ENCODE measurements at regions not wholly inside any gene's neighbourhood (a gene's known extent, or its start where the extent isn't known, plus 50 kb on each side); places are given as distances from the start of the nearest gene placed in this dataset.

DNA sequence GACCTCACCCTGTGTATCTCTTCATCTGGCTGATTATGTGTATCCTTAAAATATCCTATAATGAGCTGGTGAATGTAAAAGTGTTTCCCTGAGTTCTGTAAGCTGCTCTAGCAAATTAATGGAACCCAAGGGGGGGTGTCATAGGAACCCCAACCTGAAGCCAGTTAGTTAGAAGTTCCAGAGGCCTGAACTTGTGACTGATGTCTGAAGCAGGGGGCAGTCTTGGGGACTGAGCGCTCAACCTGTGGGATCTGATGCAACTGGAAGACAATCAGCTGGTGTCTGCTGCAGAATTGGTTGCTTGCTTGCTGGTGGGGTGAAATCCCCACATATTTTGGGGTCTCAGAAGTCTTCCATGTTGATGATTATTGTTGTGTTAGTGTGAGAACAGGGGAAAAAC is 75.7 kb upstream of the NKD1 start:
- no peak for DNase-seq
- intact Hi-C loops (cut with DNase I), result no loop called here

DNA sequence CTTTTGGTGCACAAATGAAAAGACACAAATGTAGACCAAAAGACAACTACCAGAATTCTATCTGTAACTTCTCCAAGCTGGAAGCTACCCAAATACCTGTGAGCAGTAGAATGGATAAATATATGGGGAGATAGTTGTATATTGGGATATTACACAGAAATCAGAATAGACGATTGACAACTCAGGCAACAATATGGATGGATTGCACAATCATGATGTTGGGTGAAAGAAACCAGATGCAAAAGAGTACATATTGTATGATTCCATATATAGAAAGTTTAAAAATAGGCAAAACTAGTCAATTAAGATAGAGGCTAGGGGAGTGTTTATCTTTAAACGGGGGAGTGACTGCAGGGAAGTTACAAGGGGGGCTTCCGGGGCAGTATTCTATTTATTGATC is 77.5 kb upstream of the NKD1 start:
- DNase-seq, result no peak
- intact Hi-C loops (cut with DNase I), result no loop called here

DNA sequence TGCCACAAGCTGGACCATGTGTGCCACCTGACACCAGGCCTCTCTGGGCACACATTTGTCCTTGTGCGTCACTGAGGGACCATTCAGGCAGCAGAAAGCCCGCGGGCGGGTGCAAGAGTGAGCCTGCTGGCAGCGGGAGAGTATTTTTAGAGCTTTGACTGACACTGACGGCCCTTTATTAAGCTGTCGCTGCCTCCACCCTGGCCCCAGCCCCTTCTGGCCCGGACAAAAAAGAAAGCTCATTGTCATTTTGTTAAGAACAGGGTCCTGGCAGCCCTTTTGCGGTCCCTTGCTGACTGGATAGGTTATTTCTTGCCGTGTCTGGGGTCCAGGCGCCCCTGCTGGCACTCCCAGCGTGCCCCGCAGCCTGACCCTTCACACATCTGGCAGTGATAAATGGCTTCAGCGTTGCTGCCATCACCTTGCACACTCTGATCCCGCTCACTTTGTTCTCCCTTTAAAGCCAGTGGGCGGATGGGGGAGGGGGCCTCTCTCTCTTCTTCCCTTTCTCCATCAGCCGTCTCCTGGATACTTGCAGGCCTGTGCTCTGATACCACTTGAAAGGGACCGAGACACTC is 78.4 kb upstream of the NKD1 start:
- peak in 34 of 42 donors; percentile 13 to 68 (median 37) for DNase-seq
- intact Hi-C loops (cut with DNase I), result no loop called here

DNA sequence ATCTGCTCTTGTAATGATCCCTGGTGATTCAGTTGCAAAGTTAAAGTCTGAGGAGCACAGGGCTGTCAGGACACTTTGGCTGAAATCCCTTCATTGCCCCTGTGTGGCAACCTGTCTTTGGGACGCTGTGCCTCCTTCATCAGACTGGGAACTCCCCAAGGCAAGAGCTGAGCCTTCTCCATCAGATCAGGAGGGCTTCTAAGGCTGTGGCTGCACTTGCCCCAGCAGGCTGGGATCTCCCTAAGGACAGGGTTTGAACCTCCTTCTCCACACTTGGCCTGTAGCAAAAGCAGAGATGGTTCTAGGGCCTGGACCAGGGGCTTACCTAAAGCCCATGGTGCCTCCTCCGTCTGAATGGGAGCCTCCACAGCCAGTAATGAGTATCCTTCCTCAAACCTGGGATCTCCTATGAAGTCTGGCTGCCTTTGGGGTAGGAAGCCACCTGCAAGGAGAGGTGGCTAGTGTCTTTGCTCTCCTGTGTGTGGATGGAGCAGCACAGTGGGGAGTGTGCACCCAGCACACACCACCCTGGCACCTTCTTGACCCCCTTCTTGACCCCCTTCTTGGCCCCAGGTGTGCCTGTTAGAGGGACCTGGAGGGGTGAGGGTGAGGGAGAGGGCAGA is 79.0 kb upstream of the NKD1 start:
- intact Hi-C loops (cut with DNase I), result no loop called here

DNA sequence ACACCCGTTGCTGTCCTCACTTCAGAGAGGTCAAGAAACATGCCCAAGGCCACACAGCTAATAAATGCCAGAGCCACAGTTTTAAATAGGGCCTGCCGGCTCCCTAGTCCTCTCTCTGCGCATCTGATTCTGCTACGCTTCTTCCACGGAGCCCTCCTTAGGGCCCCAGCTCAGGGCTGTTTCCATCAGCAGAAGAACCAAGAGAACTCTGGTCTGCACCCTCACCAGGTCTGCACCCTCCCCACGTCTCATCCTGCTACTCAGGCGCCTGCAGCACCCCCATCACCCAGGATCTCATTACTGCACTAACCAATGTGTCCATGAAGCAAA is 79.5 kb upstream of the NKD1 start:
- no peak for DNase-seq
- intact Hi-C loops (cut with DNase I), result no loop called here

More for the DNA sequence above, 79.0 kb upstream of the NKD1 start:
- peak in 1 of 42 donors; percentile 26 for DNase-seq

DNA sequence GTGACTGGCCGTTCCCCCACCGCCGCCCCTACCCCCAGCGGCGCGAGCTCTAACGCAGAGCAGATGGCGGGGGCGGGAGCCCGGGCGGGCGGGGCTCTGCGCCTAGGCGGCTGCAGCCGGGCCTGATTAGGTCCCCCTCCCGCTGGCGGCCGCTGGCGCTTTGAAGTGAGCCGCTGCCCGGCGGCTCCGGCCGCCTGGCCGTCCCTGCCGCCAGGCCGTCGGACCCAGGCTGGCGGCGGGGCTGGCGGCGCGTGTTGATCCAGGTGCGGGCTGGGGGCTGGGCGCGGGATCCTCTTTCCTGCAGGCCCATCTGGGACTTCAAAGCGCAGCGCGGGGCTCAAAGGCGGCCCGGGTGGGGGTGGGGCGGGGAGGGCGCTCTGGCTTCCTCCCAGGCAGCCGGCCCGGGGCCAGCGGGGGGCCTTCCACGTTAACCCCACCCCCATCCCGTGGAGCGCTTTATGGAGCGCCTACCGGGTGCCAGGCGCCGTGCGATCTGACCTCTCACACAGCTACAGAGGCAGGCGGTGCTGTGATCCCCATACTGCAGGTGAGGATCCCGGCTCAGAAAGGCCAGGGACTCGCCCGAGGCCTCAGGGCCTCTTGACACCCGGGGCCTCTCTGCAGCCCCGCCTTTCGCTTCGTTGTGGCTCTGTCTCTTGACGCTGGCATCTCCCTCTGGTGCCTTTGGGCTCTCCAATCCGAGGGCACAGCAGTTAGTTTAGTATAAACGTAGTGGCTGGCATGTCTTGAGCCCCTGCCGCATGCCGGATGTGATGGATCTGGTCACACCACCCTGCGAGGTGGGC is 80.0 kb upstream of the NKD1 start:
- intact Hi-C loops (cut with DNase I), result no loop called here
- peak in 40 of 42 donors; percentile 26 to 79 (median 61) for DNase-seq

DNA sequence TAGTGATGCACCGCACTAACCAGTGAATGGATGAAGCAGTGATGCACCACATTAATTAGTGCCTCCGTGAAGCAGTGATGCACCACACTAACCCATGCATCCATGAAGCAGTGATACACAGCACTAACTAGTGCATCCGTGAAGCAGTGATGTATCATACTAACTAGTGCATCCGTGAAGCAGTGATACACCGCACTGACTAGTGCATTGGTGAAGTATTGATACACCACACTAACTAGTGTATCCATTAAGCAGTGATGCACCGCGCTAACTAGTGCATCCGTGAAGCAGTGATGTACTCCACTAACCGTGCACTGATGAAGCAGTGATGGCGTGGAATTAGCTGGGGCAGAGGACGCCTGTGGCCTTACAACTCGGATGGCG is 80.6 kb upstream of the NKD1 start:
- peak in 1 of 42 donors; percentile 22 for DNase-seq
- intact Hi-C loops (cut with DNase I), result no loop called here

DNA sequence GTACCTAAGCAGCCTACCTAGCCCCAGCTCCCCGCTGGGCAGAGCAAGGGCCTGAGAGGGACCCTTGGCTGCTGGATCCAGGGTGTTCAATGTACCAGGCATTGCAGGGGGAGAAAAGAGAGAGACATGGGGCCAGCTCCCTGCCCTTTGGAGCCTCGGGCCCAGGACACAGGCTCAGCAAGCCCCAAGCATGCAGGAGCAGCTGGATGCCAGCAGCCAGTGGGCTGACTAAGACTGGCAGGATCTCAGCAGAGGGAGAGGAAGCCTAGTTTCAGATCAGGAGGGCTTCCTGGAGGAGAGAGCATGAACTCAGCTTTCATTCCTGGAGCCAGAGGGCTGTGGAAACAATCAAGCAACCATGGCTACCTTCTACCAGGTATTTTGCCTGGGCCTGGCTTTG is 82.0 kb upstream of the NKD1 start:
- DNase-seq, result no peak
- intact Hi-C loops (cut with DNase I), result no loop called here

DNA sequence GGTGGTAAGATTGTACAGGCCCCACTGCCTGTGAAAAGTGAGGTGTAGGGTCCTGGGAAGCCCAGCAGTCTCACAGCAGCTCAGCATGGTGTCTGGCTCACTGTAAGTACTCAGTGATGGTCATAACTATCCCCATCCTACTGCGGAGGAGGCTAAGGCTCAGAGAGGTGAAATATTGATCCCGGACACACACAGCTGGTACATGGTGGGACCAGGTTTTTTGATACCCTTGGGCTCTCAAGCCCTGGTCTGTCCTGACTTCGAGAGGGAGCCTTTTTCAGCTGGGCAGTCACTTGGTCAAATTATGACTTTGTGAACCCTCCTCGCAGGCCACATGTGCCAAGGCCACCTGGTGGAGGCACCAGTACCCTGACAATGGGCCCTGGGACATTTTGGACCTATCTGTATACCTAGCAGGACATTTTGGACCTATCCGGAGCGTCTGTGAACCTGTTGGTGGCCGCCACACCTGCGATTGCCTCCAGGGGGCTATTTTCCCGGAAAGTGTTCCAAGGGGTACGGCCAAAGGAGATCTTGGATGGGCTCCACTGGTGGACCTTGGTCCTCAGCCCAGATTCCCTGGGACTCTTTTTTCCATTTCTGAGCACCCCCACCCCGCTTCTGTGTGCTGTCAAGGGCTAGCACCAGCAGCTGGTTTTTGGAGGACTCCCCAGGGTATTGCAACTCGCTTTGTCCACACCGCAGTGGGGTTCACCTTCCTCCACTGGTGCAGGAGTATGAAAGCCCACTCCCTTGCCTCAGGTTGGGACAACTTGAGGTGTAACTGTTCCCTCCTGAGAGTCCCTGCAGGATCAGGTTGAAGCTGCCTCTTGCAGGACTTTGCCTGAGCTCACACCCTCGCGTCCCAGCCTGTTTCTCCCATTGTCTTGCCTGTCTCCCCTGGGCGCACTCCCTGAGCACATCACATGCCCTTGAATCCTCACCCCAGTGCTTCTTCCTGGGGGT is 83.6 kb upstream of the NKD1 start:
- intact Hi-C loops (cut with DNase I), result no loop called here

DNA sequence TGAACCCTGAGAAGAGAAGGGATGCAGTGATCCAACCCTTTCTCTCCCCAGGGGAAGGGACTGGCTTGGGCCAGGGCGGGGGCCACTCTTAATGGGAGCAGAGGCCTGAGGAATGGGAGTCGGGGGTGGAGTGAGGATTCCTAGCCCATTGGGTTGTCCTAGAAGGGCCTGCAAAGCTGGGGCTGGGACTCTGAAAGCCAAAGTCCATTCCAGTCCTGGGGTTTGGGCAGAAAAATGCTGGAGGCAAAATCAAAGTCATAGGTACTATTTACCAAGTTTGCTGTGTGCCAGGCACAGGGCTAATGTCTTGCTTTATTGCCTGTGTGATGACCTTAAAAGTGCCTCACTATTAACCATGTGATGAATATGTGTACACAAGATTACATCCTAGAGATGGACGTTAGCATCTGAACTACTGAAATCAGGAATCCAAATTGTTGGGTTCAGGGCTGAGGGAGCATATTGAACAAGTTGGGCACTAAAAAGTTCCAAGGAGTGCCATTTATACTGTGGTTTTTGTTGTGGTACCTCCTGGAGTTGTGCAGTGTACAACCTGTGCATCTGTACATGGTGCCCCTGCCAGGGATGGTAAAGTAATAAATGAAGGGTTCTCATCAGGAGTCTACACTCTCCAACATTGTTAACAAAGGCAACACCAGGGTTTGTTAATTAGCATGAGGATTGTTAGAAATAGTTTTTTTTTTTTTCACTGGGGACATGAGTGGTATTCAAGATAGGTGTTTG is 84.4 kb upstream of the NKD1 start:
- intact Hi-C loops (cut with DNase I), result no loop called here

More for the DNA sequence above, 83.6 kb upstream of the NKD1 start:
- DNase-seq, result peak in 4 of 42 donors; percentile 6 to 34 (median 14)

DNA sequence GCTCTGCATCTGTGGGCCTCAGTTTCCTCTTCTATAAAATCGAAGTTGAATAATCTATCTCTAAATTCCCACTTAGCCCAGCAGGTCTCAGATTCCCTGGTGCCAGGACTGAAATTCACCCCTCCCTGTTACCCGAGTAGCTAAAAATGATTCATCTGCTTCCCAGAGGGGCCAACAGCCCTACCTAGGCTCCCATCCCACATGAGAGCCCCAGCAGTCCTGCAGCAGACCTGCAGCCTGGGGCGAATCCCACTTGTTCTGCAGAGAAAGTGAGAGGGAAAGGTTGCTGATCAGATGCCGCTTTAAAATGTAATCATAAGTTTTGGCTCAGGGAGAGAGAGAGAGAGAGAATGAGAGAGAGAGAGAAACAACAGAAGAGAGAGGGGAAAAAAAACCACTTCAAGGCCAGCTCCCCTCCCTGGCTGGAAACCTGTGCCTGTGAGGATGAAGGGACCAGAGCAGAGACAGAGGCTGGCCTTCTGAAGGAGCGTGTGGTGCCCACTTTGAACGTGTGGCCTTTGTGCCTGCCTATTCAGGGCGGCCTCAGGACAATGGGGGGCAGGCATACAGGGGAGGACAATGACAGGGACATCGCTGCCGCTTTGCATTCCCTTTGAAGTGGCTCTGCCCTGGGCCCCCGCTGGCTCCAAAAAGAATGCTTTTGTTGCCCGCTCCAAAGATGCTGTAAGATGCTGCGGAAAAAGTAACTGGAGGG is 85.2 kb upstream of the NKD1 start:
- peak in 5 of 42 donors; percentile 1 to 29 (median 6) for DNase-seq
- intact Hi-C loops (cut with DNase I), result no loop called here

More for the DNA sequence above, 84.4 kb upstream of the NKD1 start:
- peak in 7 of 42 donors; percentile 1 to 20 (median 7) for DNase-seq

DNA sequence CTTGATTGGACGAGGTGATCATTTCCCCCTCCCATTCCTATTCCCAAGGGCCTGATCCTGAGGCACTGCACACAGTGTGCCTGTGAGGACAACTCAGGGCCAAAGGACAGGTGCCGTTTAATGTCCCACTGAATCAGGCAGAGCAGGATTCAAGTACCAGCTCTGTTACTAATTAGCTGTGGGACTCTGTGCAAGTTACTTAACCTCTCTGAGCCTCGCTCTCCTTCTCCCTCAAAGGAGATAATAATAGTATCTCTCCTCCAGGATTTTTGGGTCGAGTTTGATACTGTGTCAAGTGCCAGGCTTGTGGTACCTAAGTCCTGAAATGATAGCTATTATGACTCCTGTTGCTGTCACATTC is 86.8 kb upstream of the NKD1 start:
- no peak for DNase-seq
- intact Hi-C loops (cut with DNase I), result no loop called here

DNA sequence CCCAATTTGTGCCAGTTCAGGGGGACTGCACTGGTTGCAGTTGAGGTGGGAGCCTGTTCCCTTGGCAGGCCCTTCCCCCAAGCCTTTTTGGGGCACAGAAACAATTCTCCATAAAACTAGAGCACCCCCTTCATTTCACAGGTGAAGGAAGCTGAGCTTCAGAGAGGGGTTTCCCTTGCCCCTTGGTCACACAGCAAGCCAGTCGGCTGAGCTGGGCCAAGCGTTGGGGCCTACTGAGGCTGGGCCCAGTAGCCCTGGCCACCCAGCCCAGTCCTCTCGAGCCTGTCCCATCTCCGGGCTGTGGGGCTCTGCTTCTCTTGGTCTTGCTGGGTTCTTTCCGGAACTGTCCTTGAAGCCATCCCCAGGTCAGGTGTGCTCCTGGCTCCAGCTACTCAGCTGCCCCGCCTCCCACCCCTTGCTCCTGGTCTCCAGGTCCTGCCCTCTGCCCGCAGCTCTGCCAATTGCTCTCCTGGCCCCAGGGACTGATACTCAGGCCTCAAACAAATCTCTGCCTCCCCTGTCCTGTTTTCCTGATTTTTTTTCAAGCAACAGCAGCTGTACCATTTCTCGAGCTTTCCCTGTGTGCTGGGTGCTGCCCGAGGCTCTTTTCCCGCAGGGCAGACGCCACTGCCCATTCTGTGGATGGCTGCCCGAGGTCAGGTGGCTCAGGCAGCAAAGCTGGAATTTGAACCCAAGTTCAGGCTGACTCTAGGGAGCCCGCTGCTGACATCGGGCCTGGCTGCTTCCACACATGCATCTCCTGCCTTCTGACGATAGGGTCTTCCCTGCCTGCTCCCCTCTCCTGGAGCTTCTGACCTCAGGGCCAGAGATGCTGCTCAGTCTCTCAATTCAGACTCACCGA is 87.4 kb upstream of the NKD1 start:
- DNase-seq, result peak in 1 of 42 donors; percentile 22
- intact Hi-C loops (cut with DNase I), result no loop called here

DNA sequence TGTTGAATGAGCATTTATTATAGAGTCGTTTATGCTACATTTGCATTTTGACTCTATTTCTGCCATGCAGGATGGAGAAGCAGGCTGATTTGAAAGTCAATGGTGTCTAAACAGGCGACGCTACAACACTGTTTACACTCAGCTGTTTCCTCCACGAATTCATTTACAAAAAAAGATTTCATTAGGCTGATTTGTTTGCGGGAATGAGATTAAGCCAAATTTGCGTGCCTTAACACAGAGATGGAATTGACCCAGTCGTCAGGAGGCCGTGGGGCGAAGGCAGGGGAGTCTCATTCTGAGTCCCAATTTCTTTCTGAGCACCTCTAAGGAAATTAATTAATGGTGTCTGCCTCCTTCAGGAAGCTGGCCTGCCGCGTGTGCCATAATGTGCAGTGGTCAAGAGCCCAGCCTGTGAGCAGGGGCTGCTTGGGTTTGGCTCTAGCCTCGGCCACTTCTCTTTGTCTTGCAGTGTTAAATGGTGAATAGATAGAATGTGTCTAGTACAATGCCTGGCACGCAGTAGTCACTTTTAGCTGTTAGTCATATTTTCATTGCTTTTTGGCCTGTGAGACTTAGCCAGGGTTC is 88.6 kb upstream of the NKD1 start:
- intact Hi-C loops (cut with DNase I), result no loop called here
- DNase-seq, result peak in 1 of 42 donors; percentile 7

DNA sequence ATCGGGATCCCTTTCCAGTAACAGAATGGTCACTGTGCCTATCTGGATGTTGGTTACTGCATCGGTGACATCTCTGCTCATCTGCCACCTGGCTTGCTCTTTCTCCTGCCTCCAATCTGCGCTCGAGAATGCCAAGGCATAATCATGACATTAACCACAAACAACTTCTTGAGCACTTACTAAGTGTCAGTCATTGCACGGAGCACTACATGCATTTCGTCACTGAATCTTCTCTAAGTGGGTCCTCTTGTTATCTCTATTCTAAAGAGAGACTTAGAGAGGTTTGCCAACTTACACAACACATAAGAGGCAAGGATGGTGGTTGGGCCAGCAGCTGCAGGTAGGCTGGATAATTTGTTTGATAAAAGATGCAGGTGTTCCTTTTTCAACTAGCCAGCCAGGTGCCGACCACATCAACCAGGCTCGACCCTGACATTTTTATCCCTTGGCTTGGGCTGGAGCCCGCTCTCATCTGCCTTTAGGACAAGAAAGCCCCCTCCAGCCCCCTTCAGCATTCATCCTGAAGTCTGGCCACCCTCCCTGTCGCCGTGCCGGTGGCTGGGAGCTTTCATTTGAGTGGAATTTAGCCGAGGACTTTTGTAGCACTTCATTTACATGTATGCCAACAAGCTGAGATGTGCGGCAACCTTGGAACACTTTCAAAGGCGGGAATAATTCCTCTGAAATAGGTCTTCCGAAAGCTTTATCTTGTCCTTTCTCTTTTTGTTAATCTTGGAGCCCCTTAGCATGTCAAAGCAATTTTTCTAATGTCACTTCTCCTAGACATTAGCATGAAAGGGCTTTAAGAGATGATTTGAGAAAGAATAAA is 89.3 kb upstream of the NKD1 start:
- intact Hi-C loops (cut with DNase I), result no loop called here
- peak in 2 of 42 donors; percentile 5 to 34 for DNase-seq

DNA sequence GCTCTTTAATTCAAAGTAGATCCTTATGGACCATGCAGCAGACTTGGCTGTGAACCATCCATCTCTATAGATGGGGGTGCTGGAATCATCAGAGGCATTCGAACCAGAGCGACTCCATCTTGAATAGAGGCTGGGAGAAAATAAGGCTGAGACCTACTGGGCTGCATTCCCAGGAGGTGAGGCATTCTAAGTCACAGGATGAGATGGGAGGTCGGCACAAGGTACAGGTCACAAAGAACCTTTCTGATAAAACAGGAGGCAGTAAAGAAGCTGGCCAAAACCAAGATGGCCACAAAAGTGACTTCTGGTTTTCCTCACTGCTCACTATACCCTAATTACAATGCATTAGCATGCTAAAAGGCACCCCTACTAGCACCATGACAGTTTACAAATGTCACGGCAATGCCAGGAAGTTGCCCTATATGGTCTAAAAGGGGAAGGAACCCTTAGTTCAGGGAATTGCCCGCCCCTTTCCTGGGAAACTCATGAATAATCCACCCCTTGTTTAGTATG is 89.2 kb upstream of the BRD7 start:
- no peak for DNase-seq
- intact Hi-C loops (cut with DNase I), result no loop called here

Data from head of caudate nucleus (tissue), 42 donors.